Cardiac muscle cell (in vitro differentiated cells and primary cell): ENCODE measurements at regions not wholly inside any gene's neighbourhood (a gene's known extent, or its start where the extent isn't known, plus 50 kb on each side); places are given as distances from the start of the nearest gene placed in this dataset.
"Not testable (repeated sequence)": the region's sequence is repeated elsewhere in the genome, so short reads cannot be mapped to it uniquely, and the experiment has no call there.

Experiments
- DNase-seq, 2 donors: peaks; one replicate each; pipeline versions ENCODE4 v3.0.0 to v3.0.0-alpha.2; 2010 to 2017; ENCODE audit warnings: low read depth in 1 of 2, low spot score in 1 of 2
- H3K27ac ChIP-seq: fragments of 200-600 bp; sonication (generic); 2 replicates; pipeline ENCODE4 v1.5.1; 2016
- H3K27me3 ChIP-seq: fragments of 200-600 bp; sonication (generic); 2 replicates; pipeline ENCODE4 v1.6.0; 2016; ENCODE audit warnings: control low read depth
- H3K36me3 ChIP-seq: fragments of 200-600 bp; sonication (generic); 2 replicates; pipeline ENCODE4 v1.5.1; 2016; ENCODE audit warnings: control low read depth
- H3K4me1 ChIP-seq: fragments of 200-600 bp; sonication (generic); 2 replicates; pipeline ENCODE4 v1.8.1; 2017; ENCODE audit warnings: low read depth, mild to moderate bottlenecking, mixed run types
- H3K4me3 ChIP-seq: fragments of 200-600 bp; sonication (generic); 2 replicates; pipeline ENCODE4 v1.5.1; 2016; ENCODE audit warnings: mild to moderate bottlenecking
- H3K9me3 ChIP-seq: fragments of 200-600 bp; sonication (generic); 2 replicates; pipeline ENCODE4 v1.5.1; 2017; ENCODE audit warnings: low read depth, mild to moderate bottlenecking, control low read depth
- TF ChIP-seq, protein P1 (sequence below): IDR thresholded peaks from 2 replicates; pipeline ENCODE4 v1.5.1; 2012; ENCODE audit warnings: low read depth, mild to moderate bottlenecking, low read length

DNA sequence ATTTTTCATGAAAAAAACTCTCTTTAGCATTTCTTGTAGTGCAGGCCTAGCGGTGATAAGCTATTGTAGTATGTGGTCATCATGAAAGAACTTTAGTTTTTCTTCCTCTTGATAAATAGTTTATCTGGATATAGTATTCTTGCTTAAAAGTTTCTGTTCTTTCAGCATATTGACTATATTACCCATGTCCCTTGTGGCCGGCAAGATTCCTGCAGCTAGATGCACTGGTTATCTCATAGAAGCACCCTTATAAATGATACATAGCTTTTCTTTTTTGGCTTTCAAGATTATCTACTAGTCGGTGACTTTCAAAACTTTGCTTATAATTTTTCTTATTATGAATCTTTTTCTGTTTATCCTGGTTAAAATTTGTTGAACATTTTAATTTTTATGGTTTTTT lies 234.8 kb downstream of the ALG10 start:
- H3K36me3 ChIP-seq: no peaks in the 10 kb centered on the region
- no peak overlapping the region for H3K27ac ChIP-seq
- TF ChIP-seq, protein P1, sequence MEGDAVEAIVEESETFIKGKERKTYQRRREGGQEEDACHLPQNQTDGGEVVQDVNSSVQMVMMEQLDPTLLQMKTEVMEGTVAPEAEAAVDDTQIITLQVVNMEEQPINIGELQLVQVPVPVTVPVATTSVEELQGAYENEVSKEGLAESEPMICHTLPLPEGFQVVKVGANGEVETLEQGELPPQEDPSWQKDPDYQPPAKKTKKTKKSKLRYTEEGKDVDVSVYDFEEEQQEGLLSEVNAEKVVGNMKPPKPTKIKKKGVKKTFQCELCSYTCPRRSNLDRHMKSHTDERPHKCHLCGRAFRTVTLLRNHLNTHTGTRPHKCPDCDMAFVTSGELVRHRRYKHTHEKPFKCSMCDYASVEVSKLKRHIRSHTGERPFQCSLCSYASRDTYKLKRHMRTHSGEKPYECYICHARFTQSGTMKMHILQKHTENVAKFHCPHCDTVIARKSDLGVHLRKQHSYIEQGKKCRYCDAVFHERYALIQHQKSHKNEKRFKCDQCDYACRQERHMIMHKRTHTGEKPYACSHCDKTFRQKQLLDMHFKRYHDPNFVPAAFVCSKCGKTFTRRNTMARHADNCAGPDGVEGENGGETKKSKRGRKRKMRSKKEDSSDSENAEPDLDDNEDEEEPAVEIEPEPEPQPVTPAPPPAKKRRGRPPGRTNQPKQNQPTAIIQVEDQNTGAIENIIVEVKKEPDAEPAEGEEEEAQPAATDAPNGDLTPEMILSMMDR: no peak
- no peak for DNase-seq
- H3K4me3 ChIP-seq: no peak overlapping the region
- no peaks in the 10 kb centered on the region for H3K4me1 ChIP-seq
- no peaks in the 10 kb centered on the region for H3K27me3 ChIP-seq
- no peaks in the 10 kb centered on the region for H3K9me3 ChIP-seq

- not testable (repeated sequence) for H3K4me1 ChIP-seq, DNase-seq, H3K4me3 ChIP-seq, H3K27me3 ChIP-seq, H3K36me3 ChIP-seq, H3K27ac ChIP-seq, H3K9me3 ChIP-seq
Measured at GRCh38 chr12:34262140-34262539, 239.8 kb downstream of the ALG10 start.

DNA sequence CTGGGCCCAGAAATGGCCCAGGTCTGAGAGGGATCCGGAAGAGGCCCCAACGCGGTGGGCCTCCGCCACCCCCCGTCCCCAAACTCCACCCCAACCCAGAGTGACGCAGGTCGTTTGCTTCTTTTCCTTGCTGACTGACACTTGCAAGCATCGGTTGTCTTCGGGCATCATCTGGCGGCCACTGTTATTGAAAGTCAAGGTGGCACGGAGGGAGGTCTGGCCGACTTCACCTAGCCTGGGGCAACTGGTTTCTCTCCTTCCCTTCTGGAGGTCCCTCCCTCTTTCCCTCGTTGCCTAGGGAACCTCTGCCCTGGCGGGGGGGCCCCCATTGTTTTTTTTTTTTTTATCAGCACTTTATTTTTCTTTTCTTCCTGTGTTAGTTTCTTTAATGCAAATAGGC lies 241.8 kb downstream of the ALG10 start:
- H3K4me3 ChIP-seq: no peak overlapping the region
- no peaks in the 10 kb centered on the region for H3K36me3 ChIP-seq
- DNase-seq: no peak
- TF ChIP-seq, protein P1: no peak
- H3K27ac ChIP-seq: no peak overlapping the region
- H3K9me3 ChIP-seq: no peaks in the 10 kb centered on the region
- no peaks in the 10 kb centered on the region for H3K4me1 ChIP-seq
- no peaks in the 10 kb centered on the region for H3K27me3 ChIP-seq

DNA sequence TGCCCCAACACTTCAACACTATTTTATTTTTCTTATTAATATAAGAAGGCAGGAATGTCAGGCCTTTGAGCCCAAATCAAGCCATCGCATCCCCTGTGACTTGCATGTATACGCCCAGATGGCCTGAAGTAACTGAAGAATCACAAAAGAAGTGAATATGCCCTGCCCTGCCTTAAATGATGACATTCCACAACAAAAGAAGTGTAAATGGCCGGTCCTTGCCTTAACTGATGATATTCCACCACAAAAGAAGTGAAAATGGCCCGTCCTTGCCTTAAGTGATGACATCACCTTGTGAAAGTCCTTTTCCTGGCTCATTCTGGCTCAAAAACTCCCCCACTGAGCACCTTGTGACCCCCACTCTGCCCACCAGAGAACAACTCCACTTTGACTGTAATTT lies 251.4 kb downstream of the ALG10 start:
- not testable (repeated sequence) for H3K36me3 ChIP-seq, H3K27ac ChIP-seq, DNase-seq, H3K4me1 ChIP-seq, H3K9me3 ChIP-seq, H3K27me3 ChIP-seq, H3K4me3 ChIP-seq

GRCh38 chr12:34275129-34275528 lies 252.8 kb downstream of the ALG10 start:
- Histone ChIP-seq H3K27ac (no peak overlapping the region), H3K9me3 (no peaks in the 10 kb centered on the region), H3K36me3 (no peaks in the 10 kb centered on the region), H3K4me1 (no peaks in the 10 kb centered on the region), H3K4me3 (no peak overlapping the region), H3K27me3 (no peaks in the 10 kb centered on the region)
- TF ChIP-seq, protein P1: no peak
- no peak for DNase-seq

DNA sequence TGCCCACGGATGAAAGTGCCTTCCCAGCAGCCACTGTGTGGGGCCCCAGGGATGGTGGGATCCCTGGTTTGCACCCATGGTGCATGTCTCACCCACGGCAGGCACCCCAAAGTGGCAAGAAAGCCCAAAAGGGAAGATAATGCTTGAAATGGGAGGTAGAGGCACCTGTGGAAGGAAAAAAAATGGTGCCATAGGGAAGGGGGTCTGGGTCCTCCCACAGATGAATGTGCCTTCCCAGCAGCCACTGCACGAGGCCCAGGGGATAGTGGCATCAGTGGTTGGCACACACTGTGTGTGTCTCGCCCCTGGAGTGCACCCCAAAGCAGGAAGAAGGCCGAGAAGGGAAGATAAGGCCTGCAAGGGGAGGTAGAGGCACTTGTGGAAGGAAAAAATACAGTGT lies 264.2 kb downstream of the ALG10 start:
- Histone ChIP-seq H3K4me1 (no peaks in the 10 kb centered on the region), H3K27ac (no peak overlapping the region), H3K36me3 (no peaks in the 10 kb centered on the region), H3K4me3 (no peak overlapping the region), H3K27me3 (no peaks in the 10 kb centered on the region), H3K9me3 (peaks cover 4% of the 10 kb centered on the region)
- TF ChIP-seq, protein P1: no peak
- no peak for DNase-seq

DNA sequence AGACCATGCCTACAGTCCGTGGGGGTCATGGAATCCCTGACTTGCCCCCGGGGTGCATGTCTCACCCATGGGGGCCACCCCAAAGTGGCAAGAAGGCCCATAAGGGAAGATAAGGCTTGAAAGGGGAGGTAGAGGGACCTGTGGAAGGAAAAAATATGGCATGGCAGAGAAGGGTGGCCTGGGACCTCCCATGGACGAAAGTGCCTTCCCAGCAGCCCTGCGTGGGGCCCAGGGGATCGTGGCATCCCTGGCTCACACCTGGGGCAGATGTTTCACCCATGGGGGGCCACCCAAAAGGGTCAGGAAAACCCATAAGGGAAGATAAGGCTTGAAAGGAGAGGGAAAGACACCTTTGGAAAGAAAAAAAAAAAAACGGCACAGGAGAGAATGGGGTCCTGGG lies 264.6 kb downstream of the ALG10 start:
- no peaks in the 10 kb centered on the region for H3K4me1 ChIP-seq
- H3K27me3 ChIP-seq: no peaks in the 10 kb centered on the region
- TF ChIP-seq, protein P1: no peak
- H3K27ac ChIP-seq: no peak overlapping the region
- peaks cover 4% of the 10 kb centered on the region for H3K9me3 ChIP-seq
- H3K36me3 ChIP-seq: no peaks in the 10 kb centered on the region
- no peak overlapping the region for H3K4me3 ChIP-seq
- DNase-seq: no peak
